ENCODE measurements at regions not wholly inside any gene's neighbourhood (a gene's known extent, or its start where the extent isn't known, plus 50 kb on each side); places are given as distances from the start of the nearest gene placed in this dataset.

DNA sequence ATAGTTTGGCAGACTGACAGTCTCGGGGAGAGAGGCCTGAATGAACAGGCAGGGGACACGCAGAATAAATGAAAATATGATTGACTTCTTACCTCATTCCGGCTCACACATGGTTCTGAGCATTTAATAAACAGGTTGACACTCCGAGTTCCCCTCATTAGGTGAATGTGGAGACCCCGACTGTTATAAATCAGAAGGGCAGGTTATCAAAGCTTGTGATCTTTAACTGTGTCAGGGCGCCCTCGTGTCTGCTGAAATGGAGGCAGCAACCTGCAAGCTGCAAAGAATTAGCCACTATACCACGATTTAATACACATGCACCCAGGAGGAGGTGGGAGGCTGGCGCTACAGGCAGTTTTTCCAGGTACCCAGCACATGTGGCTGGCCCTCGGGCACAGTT, 627.5 kb downstream of the MED13L start:
- Histone ChIP-seq H3K27ac (ENCODE audit: low read depth, low read length) (no peak overlapping the region), H3K36me3 (ENCODE audit: control insufficient read depth in 5 of 5, insufficient read depth in 5 of 5, low read length in 5 of 5) (no peaks in the 10 kb centered on the region), H3K9ac (ENCODE audit: low read length in 5 of 5) (no peak overlapping the region), H3K4me1 (ENCODE audit: control insufficient read depth in 5 of 5, insufficient read depth in 5 of 5, low read length in 5 of 5) (no peaks in the 10 kb centered on the region), H3K4me3 (ENCODE audit: low read depth in 1 of 5, low read length in 5 of 5) (no peak overlapping the region), H3K9me3 (ENCODE audit: control insufficient read depth in 5 of 5, low read length in 5 of 5) (no peaks in the 10 kb centered on the region), H3K27me3 (ENCODE audit: control insufficient read depth in 5 of 5, insufficient read depth in 4 of 5, low read length in 5 of 5) (no peaks in the 10 kb centered on the region)

DNA sequence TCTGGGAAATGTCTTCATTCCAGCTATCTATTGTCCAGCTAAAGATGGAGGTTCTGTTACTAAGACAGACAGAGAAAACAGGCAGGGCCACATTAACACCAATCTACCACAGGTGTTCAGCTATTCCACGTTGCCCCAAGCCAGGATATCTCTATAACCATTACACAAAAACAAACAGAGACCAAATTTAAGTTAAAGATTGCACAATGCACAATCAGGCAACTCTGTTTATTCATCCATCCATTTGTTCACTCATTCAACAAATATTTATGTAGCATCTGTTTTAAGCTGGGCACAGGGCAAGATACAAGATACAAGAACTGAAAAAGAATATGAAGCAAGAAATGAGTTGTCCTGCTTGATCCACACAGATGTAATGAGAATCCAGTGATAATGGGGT, 629.0 kb downstream of the MED13L start:
- Histone ChIP-seq H3K4me3 (ENCODE audit: low read depth in 1 of 5, low read length in 5 of 5) (no peak overlapping the region), H3K9ac (ENCODE audit: low read length in 5 of 5) (no peak overlapping the region), H3K27ac (ENCODE audit: low read depth, low read length) (no peak overlapping the region)

DNA sequence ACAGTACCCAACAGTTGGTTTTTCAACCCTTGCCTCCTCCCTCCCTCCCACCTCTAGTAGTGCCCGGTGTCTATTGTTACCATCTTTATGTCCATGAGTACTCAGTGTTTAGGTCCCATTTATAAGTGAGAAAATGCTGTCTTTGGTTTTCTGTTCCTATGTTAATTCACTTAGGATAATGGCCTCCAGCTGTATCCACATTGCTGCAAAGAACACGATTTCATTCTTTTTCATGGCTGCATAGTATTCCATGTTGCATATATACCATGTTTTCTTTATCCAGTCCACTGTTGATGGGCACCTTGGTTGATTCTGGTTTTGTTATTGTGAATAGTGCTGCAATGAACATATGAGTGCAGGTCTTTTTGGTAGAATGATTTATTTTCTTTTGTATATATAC, 631.3 kb downstream of the MED13L start:
- Histone ChIP-seq H3K27ac (ENCODE audit: low read depth, low read length) (no peak overlapping the region), H3K9me3 (ENCODE audit: control insufficient read depth in 5 of 5, low read length in 5 of 5) (no peaks in the 10 kb centered on the region), H3K27me3 (ENCODE audit: control insufficient read depth in 5 of 5, insufficient read depth in 4 of 5, low read length in 5 of 5) (no peaks in the 10 kb centered on the region), H3K4me3 (ENCODE audit: low read depth in 1 of 5, low read length in 5 of 5) (no peak overlapping the region), H3K4me1 (ENCODE audit: control insufficient read depth in 5 of 5, insufficient read depth in 5 of 5, low read length in 5 of 5) (no peaks in the 10 kb centered on the region), H3K36me3 (ENCODE audit: control insufficient read depth in 5 of 5, insufficient read depth in 5 of 5, low read length in 5 of 5) (no peaks in the 10 kb centered on the region), H3K9ac (ENCODE audit: low read length in 5 of 5) (no peak overlapping the region)

More for the DNA sequence above, 629.0 kb downstream of the MED13L start:
- H3K27me3 ChIP-seq (ENCODE audit: control insufficient read depth in 5 of 5, insufficient read depth in 4 of 5, low read length in 5 of 5), result no peaks in the 10 kb centered on the region
- H3K36me3 ChIP-seq (ENCODE audit: control insufficient read depth in 5 of 5, insufficient read depth in 5 of 5, low read length in 5 of 5), result no peaks in the 10 kb centered on the region
- no peaks in the 10 kb centered on the region for H3K9me3 ChIP-seq (ENCODE audit: control insufficient read depth in 5 of 5, low read length in 5 of 5)
- no peaks in the 10 kb centered on the region for H3K4me1 ChIP-seq (ENCODE audit: control insufficient read depth in 5 of 5, insufficient read depth in 5 of 5, low read length in 5 of 5)

DNA sequence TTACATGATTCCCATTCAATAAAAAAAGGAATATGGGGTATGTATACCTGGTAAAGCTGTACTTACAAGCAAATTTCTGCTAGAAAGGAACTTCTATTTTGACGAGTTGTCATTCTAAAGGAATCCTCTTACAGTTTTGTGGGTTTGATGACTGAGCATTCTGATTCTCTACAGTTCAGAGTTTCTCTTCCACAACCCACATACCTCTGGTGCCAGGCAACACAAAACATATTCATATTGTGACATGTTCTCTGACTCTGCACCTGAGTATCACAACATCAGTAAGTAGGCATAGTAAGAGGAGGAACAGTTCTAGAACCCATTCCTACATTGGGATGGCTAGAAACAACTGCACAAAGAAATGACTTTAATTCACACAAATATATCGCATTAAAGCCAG, 636.6 kb downstream of the MED13L start:
- Histone ChIP-seq H3K9me3 (ENCODE audit: control insufficient read depth in 5 of 5, low read length in 5 of 5) (no peaks in the 10 kb centered on the region), H3K4me3 (ENCODE audit: low read depth in 1 of 5, low read length in 5 of 5) (no peak overlapping the region), H3K27me3 (ENCODE audit: control insufficient read depth in 5 of 5, insufficient read depth in 4 of 5, low read length in 5 of 5) (no peaks in the 10 kb centered on the region), H3K36me3 (ENCODE audit: control insufficient read depth in 5 of 5, insufficient read depth in 5 of 5, low read length in 5 of 5) (no peaks in the 10 kb centered on the region), H3K9ac (ENCODE audit: low read length in 5 of 5) (no peak overlapping the region), H3K27ac (ENCODE audit: low read depth, low read length) (no peak overlapping the region), H3K4me1 (ENCODE audit: control insufficient read depth in 5 of 5, insufficient read depth in 5 of 5, low read length in 5 of 5) (peaks cover 0 to 9% (median 7%) of the 10 kb centered on the region in 5 donors)

DNA sequence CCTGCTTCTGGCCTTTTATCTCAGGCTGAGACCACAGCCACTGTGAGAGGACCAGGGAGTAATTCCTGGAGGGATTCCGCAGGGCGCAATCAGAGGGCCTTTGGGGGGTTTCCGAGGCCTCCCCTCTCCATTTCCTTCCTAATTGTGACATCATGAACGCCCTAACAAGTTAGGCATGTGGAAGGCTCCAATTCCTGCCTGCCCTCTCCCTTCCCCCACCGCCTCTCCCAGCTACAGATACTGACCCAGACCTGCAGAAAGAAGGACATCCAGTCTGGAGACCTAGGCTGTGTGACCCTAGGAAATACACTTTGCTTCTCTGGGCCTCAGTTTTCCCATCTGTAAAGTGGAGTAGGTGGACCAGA, 637.9 kb downstream of the MED13L start:
- H3K9ac ChIP-seq (ENCODE audit: low read length in 5 of 5), result no peak overlapping the region
- no peak overlapping the region for H3K27ac ChIP-seq (ENCODE audit: low read depth, low read length)
- no peaks in the 10 kb centered on the region for H3K9me3 ChIP-seq (ENCODE audit: control insufficient read depth in 5 of 5, low read length in 5 of 5)
- peaks cover 0 to 9% (median 7%) of the 10 kb centered on the region in 5 donors for H3K4me1 ChIP-seq (ENCODE audit: control insufficient read depth in 5 of 5, insufficient read depth in 5 of 5, low read length in 5 of 5)
- no peaks in the 10 kb centered on the region for H3K36me3 ChIP-seq (ENCODE audit: control insufficient read depth in 5 of 5, insufficient read depth in 5 of 5, low read length in 5 of 5)
- no peaks in the 10 kb centered on the region for H3K27me3 ChIP-seq (ENCODE audit: control insufficient read depth in 5 of 5, insufficient read depth in 4 of 5, low read length in 5 of 5)
- H3K4me3 ChIP-seq (ENCODE audit: low read depth in 1 of 5, low read length in 5 of 5), result no peak overlapping the region

DNA sequence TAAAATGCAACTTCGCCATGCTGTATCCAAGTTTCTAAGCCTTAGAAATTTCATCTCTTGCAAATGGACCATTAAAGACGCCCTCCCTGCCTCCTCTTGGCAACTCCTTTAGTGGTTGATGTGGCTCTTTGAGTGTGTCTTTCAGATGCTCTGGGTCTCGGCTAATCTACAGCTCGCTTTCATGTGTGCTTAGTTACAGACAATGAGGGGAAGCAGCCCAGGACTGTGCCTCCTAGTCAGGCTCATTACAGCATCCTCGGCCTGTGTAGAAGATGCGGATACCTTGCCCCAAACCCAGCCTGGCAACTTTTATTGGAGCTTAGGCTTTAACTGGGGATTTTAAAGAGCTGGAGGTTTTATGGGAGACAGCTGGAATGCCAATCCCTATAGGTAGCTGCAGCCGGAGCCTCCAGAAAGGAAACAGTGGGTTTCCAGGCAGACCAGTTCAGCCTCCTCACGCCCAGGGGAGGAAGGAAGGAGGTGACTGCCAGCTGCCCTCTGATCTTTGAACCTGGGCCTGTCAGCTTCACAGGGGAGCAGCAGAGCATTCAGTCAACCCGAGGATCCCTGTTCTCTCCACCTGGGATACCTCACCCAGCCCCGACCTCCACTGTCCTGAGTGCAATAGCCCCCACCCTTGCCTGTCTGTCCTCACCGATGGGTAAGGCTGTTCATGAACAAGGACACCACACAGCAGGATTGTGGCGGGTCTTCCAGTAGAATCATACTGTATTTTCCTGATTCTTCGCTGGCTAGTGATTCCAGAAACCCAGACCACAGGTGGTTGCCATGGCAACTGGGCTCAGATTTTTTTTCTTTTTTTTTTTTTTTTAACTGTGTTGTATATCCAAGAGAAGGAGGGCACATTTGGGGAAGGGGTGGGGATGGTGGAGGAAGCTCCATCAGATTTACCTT, 638.5 kb downstream of the MED13L start:
- Histone ChIP-seq H3K4me1 (ENCODE audit: control insufficient read depth in 5 of 5, insufficient read depth in 5 of 5, low read length in 5 of 5) (peaks cover 0 to 9% (median 7%) of the 10 kb centered on the region in 5 donors), H3K27me3 (ENCODE audit: control insufficient read depth in 5 of 5, insufficient read depth in 4 of 5, low read length in 5 of 5) (no peaks in the 10 kb centered on the region), H3K9me3 (ENCODE audit: control insufficient read depth in 5 of 5, low read length in 5 of 5) (no peaks in the 10 kb centered on the region)

DNA sequence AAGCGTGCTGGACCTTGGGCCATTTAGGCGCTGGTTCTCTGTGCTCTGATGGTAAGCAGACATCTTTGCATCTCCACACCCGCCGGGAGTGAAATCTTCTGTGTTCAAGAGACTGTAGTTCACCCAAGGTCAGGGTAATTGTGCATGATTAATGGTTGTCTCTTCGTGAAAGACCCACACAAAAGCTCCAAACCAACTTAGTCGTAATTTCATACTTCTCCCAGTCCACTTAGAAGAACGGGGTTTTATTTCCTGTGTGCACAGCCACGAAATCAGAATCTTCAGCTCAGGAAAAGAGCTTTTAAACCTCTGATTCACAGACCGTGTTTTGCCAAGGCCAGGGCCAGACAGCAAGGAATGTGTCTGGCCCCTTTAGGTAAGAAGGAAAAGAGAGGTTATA, 640.9 kb downstream of the MED13L start:
- Histone ChIP-seq H3K36me3 (ENCODE audit: control insufficient read depth in 5 of 5, insufficient read depth in 5 of 5, low read length in 5 of 5) (no peaks in the 10 kb centered on the region), H3K9me3 (ENCODE audit: control insufficient read depth in 5 of 5, low read length in 5 of 5) (no peaks in the 10 kb centered on the region), H3K4me3 (ENCODE audit: low read depth in 1 of 5, low read length in 5 of 5) (no peak overlapping the region)

More for the DNA sequence above, 638.5 kb downstream of the MED13L start:
- H3K9ac ChIP-seq (ENCODE audit: low read length in 5 of 5), result no peak overlapping the region
- no peak overlapping the region for H3K27ac ChIP-seq (ENCODE audit: low read depth, low read length)
- no peak overlapping the region for H3K4me3 ChIP-seq (ENCODE audit: low read depth in 1 of 5, low read length in 5 of 5)
- no peaks in the 10 kb centered on the region for H3K36me3 ChIP-seq (ENCODE audit: control insufficient read depth in 5 of 5, insufficient read depth in 5 of 5, low read length in 5 of 5)

GRCh38 chr12:115632308-115632707, 645.2 kb downstream of the MED13L start:
- no peak overlapping the region for H3K27ac ChIP-seq (ENCODE audit: low read depth, low read length)
- no peak overlapping the region for H3K4me3 ChIP-seq (ENCODE audit: low read depth in 1 of 5, low read length in 5 of 5)
- H3K4me1 ChIP-seq (ENCODE audit: control insufficient read depth in 5 of 5, insufficient read depth in 5 of 5, low read length in 5 of 5), result no peaks in the 10 kb centered on the region
- H3K27me3 ChIP-seq (ENCODE audit: control insufficient read depth in 5 of 5, insufficient read depth in 4 of 5, low read length in 5 of 5), result no peaks in the 10 kb centered on the region
- H3K9me3 ChIP-seq (ENCODE audit: control insufficient read depth in 5 of 5, low read length in 5 of 5), result peaks cover 0 to 6% (median 4%) of the 10 kb centered on the region in 5 donors
- H3K9ac ChIP-seq (ENCODE audit: low read length in 5 of 5), result no peak overlapping the region
- H3K36me3 ChIP-seq (ENCODE audit: control insufficient read depth in 5 of 5, insufficient read depth in 5 of 5, low read length in 5 of 5), result no peaks in the 10 kb centered on the region

More for the DNA sequence above, 640.9 kb downstream of the MED13L start:
- H3K27ac ChIP-seq (ENCODE audit: low read depth, low read length), result no peak overlapping the region
- H3K4me1 ChIP-seq (ENCODE audit: control insufficient read depth in 5 of 5, insufficient read depth in 5 of 5, low read length in 5 of 5), result peaks cover 0 to 9% (median 7%) of the 10 kb centered on the region in 5 donors
- no peak overlapping the region for H3K9ac ChIP-seq (ENCODE audit: low read length in 5 of 5)
- no peaks in the 10 kb centered on the region for H3K27me3 ChIP-seq (ENCODE audit: control insufficient read depth in 5 of 5, insufficient read depth in 4 of 5, low read length in 5 of 5)

DNA sequence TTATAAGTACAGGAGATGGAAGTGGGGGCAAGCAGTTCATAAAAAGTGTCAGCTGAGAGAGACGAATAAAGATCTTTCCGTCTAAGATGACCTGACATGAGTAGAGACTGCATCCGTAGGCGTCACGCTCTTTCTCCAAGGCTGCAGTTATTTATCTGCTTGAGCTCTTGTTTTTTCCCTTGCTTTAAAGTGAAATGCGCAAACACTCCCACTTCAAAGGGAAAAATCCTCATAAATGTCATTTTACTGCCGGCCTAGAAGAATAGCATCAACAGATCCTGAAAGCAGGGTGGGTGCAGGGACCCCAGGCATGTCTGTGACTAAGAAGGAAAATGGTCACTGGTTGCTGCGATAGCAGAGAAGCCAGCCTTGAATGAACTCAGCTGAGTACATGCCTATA, 647.4 kb downstream of the MED13L start:
- Histone ChIP-seq H3K27me3 (ENCODE audit: control insufficient read depth in 5 of 5, insufficient read depth in 4 of 5, low read length in 5 of 5) (no peaks in the 10 kb centered on the region), H3K9me3 (ENCODE audit: control insufficient read depth in 5 of 5, low read length in 5 of 5) (peaks cover 0 to 8% (median 4%) of the 10 kb centered on the region in 5 donors), H3K27ac (ENCODE audit: low read depth, low read length) (no peak overlapping the region), H3K9ac (ENCODE audit: low read length in 5 of 5) (no peak overlapping the region), H3K4me3 (ENCODE audit: low read depth in 1 of 5, low read length in 5 of 5) (no peak overlapping the region), H3K4me1 (ENCODE audit: control insufficient read depth in 5 of 5, insufficient read depth in 5 of 5, low read length in 5 of 5) (no peaks in the 10 kb centered on the region), H3K36me3 (ENCODE audit: control insufficient read depth in 5 of 5, insufficient read depth in 5 of 5, low read length in 5 of 5) (no peaks in the 10 kb centered on the region)

- no peak overlapping the region for H3K4me3 ChIP-seq (ENCODE audit: low read depth in 1 of 5, low read length in 5 of 5)
- no peak overlapping the region for H3K9ac ChIP-seq (ENCODE audit: low read length in 5 of 5)
- peaks cover 0 to 14% (median 6%) of the 10 kb centered on the region in 5 donors for H3K4me1 ChIP-seq (ENCODE audit: control insufficient read depth in 5 of 5, insufficient read depth in 5 of 5, low read length in 5 of 5)
- no peaks in the 10 kb centered on the region for H3K36me3 ChIP-seq (ENCODE audit: control insufficient read depth in 5 of 5, insufficient read depth in 5 of 5, low read length in 5 of 5)
- no peak overlapping the region for H3K27ac ChIP-seq (ENCODE audit: low read depth, low read length)
- peaks cover 0 to 11% (median 6%) of the 10 kb centered on the region in 5 donors for H3K9me3 ChIP-seq (ENCODE audit: control insufficient read depth in 5 of 5, low read length in 5 of 5)
- peaks cover 0 to 3% (median 0%) of the 10 kb centered on the region in 5 donors for H3K27me3 ChIP-seq (ENCODE audit: control insufficient read depth in 5 of 5, insufficient read depth in 4 of 5, low read length in 5 of 5)
Observed at GRCh38 chr12:115626210-115626609, 651.3 kb downstream of the MED13L start.
